PC-3 (cell line): ENCODE measurements at regions not wholly inside any gene's neighbourhood (a gene's known extent, or its start where the extent isn't known, plus 50 kb on each side); places are given as distances from the start of the nearest gene placed in this dataset.

ENCODE experiments used
- EZH2 ChIP-seq: fragments of 300-600 bp; sonication (generic); IDR thresholded peaks from one replicate; pipeline ENCODE4 v1.6.1; 2017; ENCODE audit warnings: antibody characterized with exemption, mild to moderate bottlenecking, low read length; ENCODE audit not compliant: unreplicated experiment
- EZH2phosphoT487 ChIP-seq: fragments of 300-600 bp; sonication (generic); IDR thresholded peaks from 2 replicates; pipeline ENCODE4 v1.6.1; 2018; ENCODE audit warnings: mild to moderate bottlenecking, antibody characterized with exemption, low read length, borderline replicate concordance
- TF ChIP-seq, protein P1 (sequence below): fragments of 300-600 bp; sonication (generic); conservative IDR thresholded peaks from 2 replicates; pipeline ENCODE4 v1.5.1; 2017; ENCODE audit warnings: antibody characterized with exemption, low read depth, mild to moderate bottlenecking, low read length

GRCh38 chr6:105728995-105729394, 326.1 kb upstream of the PREP start:
- TF ChIP-seq, protein P1, sequence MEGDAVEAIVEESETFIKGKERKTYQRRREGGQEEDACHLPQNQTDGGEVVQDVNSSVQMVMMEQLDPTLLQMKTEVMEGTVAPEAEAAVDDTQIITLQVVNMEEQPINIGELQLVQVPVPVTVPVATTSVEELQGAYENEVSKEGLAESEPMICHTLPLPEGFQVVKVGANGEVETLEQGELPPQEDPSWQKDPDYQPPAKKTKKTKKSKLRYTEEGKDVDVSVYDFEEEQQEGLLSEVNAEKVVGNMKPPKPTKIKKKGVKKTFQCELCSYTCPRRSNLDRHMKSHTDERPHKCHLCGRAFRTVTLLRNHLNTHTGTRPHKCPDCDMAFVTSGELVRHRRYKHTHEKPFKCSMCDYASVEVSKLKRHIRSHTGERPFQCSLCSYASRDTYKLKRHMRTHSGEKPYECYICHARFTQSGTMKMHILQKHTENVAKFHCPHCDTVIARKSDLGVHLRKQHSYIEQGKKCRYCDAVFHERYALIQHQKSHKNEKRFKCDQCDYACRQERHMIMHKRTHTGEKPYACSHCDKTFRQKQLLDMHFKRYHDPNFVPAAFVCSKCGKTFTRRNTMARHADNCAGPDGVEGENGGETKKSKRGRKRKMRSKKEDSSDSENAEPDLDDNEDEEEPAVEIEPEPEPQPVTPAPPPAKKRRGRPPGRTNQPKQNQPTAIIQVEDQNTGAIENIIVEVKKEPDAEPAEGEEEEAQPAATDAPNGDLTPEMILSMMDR: no peak
- TF ChIP-seq EZH2 (no peak), EZH2phosphoT487 (no peak)
